CD14-positive monocyte (primary cell): ENCODE measurements at regions not wholly inside any gene's neighbourhood (a gene's known extent, or its start where the extent isn't known, plus 50 kb on each side); places are given as distances from the start of the nearest gene placed in this dataset.

ENCODE experiments used
- DNase-seq, 3 donors: peaks; one replicate each; pipeline ENCODE4 v3.0.0-alpha.2; 2011 to 2022
- H2AFZ ChIP-seq: 2 replicates; pipeline ENCODE4 v1.6.0; 2012; ENCODE audit warnings: mild to moderate bottlenecking, low read depth, low read length, inconsistent platforms; ENCODE audit not compliant: insufficient read depth, poor library complexity, severe bottlenecking
- H3K27ac ChIP-seq, 2 donors: 1 replicate in 1 of 2; 2 replicates in 1 of 2; pipeline ENCODE4 v1.5.1; 2012 to 2013; ENCODE audit warnings: low read length in 2 of 2, control low read depth in 1 of 2, inconsistent platforms in 1 of 2, low read depth in 1 of 2, mild to moderate bottlenecking in 1 of 2
- H3K27me3 ChIP-seq, 2 donors: one replicate each; pipeline versions ENCODE4 v1.6.0 to v1.6.1; 2011 to 2013; ENCODE audit warnings: low read length in 2 of 2; ENCODE audit not compliant: control insufficient read depth in 2 of 2, insufficient read depth in 2 of 2
- H3K36me3 ChIP-seq, 2 donors: replicated peaks in 1 of 2; 1 replicate in 1 of 2; 2 replicates in 1 of 2; pipeline versions ENCODE4 v1.5.1 to v1.6.1; 2012 to 2013; ENCODE audit warnings: low read length in 2 of 2, control low read depth in 1 of 2, inconsistent platforms in 1 of 2, mild to moderate bottlenecking in 1 of 2; ENCODE audit not compliant: insufficient read depth in 2 of 2, control insufficient read depth in 1 of 2
- H3K4me1 ChIP-seq, 2 donors: 1 replicate in 1 of 2; 2 replicates in 1 of 2; pipeline versions ENCODE4 v1.5.1 to v1.6.1; 2012 to 2013; ENCODE audit warnings: low read length in 2 of 2, control low read depth in 1 of 2, inconsistent platforms in 1 of 2, mild to moderate bottlenecking in 1 of 2, moderate library complexity in 1 of 2; ENCODE audit not compliant: insufficient read depth in 2 of 2, control insufficient read depth in 1 of 2
- H3K4me2 ChIP-seq: replicated peaks from 2 replicates; pipeline ENCODE3; 2012; ENCODE audit warnings: low read length, moderate library complexity, mild to moderate bottlenecking; ENCODE audit not compliant: poor library complexity, severe bottlenecking; ENCODE audit errors: extremely low read depth
- H3K4me3 ChIP-seq, 3 experiments: fragments of 200-600 bp in 1 of 3; sonication (generic) in 1 of 3; replicated peaks in 1 of 3; 1 replicate in 2 of 3; 2 replicates in 1 of 3; pipeline ENCODE4 v1.5.1; 2011 to 2013; ENCODE audit warnings: low read length in 3 of 3, mild to moderate bottlenecking in 3 of 3, control low read depth in 2 of 3, low read depth in 2 of 3, inconsistent platforms in 1 of 3, moderate library complexity in 1 of 3
- H3K79me2 ChIP-seq: 2 replicates; pipeline ENCODE4 v1.6.0; 2012; ENCODE audit warnings: mild to moderate bottlenecking, control low read depth, inconsistent platforms, low read length, moderate library complexity; ENCODE audit not compliant: insufficient read depth
- H3K9ac ChIP-seq: 2 replicates; pipeline ENCODE4 v1.6.0; 2017; ENCODE audit warnings: low read length, mild to moderate bottlenecking; ENCODE audit not compliant: insufficient read depth, poor library complexity, severe bottlenecking
- H3K9me3 ChIP-seq, 2 donors: replicated peaks in 1 of 2; 1 replicate in 1 of 2; 2 replicates in 1 of 2; pipeline versions ENCODE4 v1.5.1 to v1.6.1; 2012 to 2013; ENCODE audit warnings: low read length in 2 of 2, control low read depth in 1 of 2; ENCODE audit not compliant: control insufficient read depth in 1 of 2, insufficient read depth in 1 of 2
- H4K20me1 ChIP-seq: 2 replicates; pipeline ENCODE4 v1.6.0; 2012; ENCODE audit warnings: mild to moderate bottlenecking, low read length, control low read depth, moderate library complexity; ENCODE audit not compliant: insufficient read depth
- H3K27ac Mint-ChIP-seq, 7 donors: one replicate each; pipeline ENCODE4 v1.8.0; 2020; ENCODE audit warnings: mild to moderate bottlenecking in 7 of 7, mixed read lengths in 7 of 7, moderate library complexity in 6 of 7, inconsistent platforms in 2 of 7
- H3K27me3 Mint-ChIP-seq, 3 donors: one replicate each; pipeline ENCODE4 v1.8.0; 2021 to 2022; ENCODE audit warnings: low read depth in 3 of 3, mild to moderate bottlenecking in 3 of 3, mixed read lengths in 3 of 3, moderate library complexity in 3 of 3, inconsistent platforms in 1 of 3
- H3K36me3 Mint-ChIP-seq, 2 donors: one replicate each; pipeline ENCODE4 v1.8.0; 2020; ENCODE audit warnings: mixed read lengths in 2 of 2, inconsistent platforms in 1 of 2, mild to moderate bottlenecking in 1 of 2
- H3K4me1 Mint-ChIP-seq: one replicate; pipeline ENCODE4 v1.8.0; 2020; ENCODE audit warnings: mild to moderate bottlenecking, mixed read lengths
- H3K4me3 Mint-ChIP-seq, 2 donors: one replicate each; pipeline ENCODE4 v1.8.0; 2020; ENCODE audit warnings: mild to moderate bottlenecking in 2 of 2, mixed read lengths in 2 of 2, moderate library complexity in 1 of 2
- H3K9me3 Mint-ChIP-seq, 7 donors: one replicate each; pipeline ENCODE4 v1.8.0; 2020 to 2022; ENCODE audit warnings: mixed read lengths in 7 of 7, mild to moderate bottlenecking in 6 of 7, moderate library complexity in 6 of 7, inconsistent platforms in 2 of 7
- CTCF ChIP-seq: fragments of 200-600 bp; IDR thresholded peaks from one replicate; pipeline ENCODE4 v1.8.0; 2022; ENCODE audit warnings: antibody characterized with exemption, mild to moderate bottlenecking
- WGBS: methylation state at CpG from one replicate; pipeline ENCODE4 v1.1.5; 2013; ENCODE audit warnings: missing lambda C conversion rate; ENCODE audit not compliant: insufficient coverage; 5-methylcytosine and 5-hydroxymethylcytosine counted together
- intact Hi-C, 2 donors: fragments of 100-400 bp; cut with micrococcal nuclease; formaldehyde crosslinking; loops; one replicate each; pipeline versions ENCODE4 v1.15.0 to v1.15.1; 2023

GRCh38 chr5:8473016-8473415 is 604.1 kb downstream of the MTRR start:
- H2AFZ ChIP-seq = no peak overlapping the region
- H3K4me2 ChIP-seq = no peak overlapping the region
- H4K20me1 ChIP-seq = no peaks in the 10 kb centered on the region
- intact Hi-C loops = no loop called here
- no peaks in the 10 kb centered on the region for H3K36me3 Mint-ChIP-seq
- H3K36me3 ChIP-seq = no peaks in the 10 kb centered on the region
- no peak overlapping the region for H3K4me3 Mint-ChIP-seq
- no peak overlapping the region for H3K4me3 ChIP-seq
- peaks cover 35 to 39% of the 10 kb centered on the region in 2 donors for H3K9me3 ChIP-seq
- H3K4me1 Mint-ChIP-seq = no peaks in the 10 kb centered on the region
- H3K27ac ChIP-seq = no peak overlapping the region
- DNase-seq = no peak
- WGBS = 100% methylated on average over 1 of the region's 3 CpGs
- no peak for TF ChIP-seq CTCF
- peaks cover 0 to 2% (median 2%) of the 10 kb centered on the region in 3 donors for H3K27me3 Mint-ChIP-seq
- H3K27me3 ChIP-seq = no peaks in the 10 kb centered on the region
- H3K79me2 ChIP-seq = no peaks in the 10 kb centered on the region
- H3K27ac Mint-ChIP-seq = no peak overlapping the region
- H3K9ac ChIP-seq = no peak overlapping the region
- peaks cover 9 to 42% (median 35%) of the 10 kb centered on the region in 7 donors for H3K9me3 Mint-ChIP-seq
- no peaks in the 10 kb centered on the region for H3K4me1 ChIP-seq

GRCh38 chr5:8473827-8474568 is 605.0 kb downstream of the MTRR start:
- H3K27me3 Mint-ChIP-seq = peaks cover 0 to 2% (median 0%) of the 10 kb centered on the region in 3 donors
- Histone ChIP-seq H2AFZ (no peak overlapping the region), H3K9me3 (peaks cover 38 to 46% of the 10 kb centered on the region in 2 donors), H3K27me3 (no peaks in the 10 kb centered on the region), H3K4me2 (no peak overlapping the region), H3K4me1 (no peaks in the 10 kb centered on the region), H3K27ac (no peak overlapping the region), H3K4me3 (no peak overlapping the region), H3K9ac (no peak overlapping the region), H4K20me1 (no peaks in the 10 kb centered on the region), H3K79me2 (no peaks in the 10 kb centered on the region), H3K36me3 (no peaks in the 10 kb centered on the region)
- WGBS = 81% methylated on average over 4 of the region's 6 CpGs
- intact Hi-C loops = no loop called here
- TF ChIP-seq CTCF = no peak
- H3K9me3 Mint-ChIP-seq = peaks cover 11 to 45% (median 37%) of the 10 kb centered on the region in 7 donors
- no peak overlapping the region for H3K27ac Mint-ChIP-seq
- H3K4me3 Mint-ChIP-seq = no peak overlapping the region
- DNase-seq = no peak
- H3K36me3 Mint-ChIP-seq = no peaks in the 10 kb centered on the region
- H3K4me1 Mint-ChIP-seq = no peaks in the 10 kb centered on the region
